K562 (cell line): ENCODE measurements at regions not wholly inside any gene's neighbourhood (a gene's known extent, or its start where the extent isn't known, plus 50 kb on each side); places are given as distances from the start of the nearest gene placed in this dataset.
A peak's percentile ranks its signal among the peaks of the same experiment; 100 is the strongest.

Experiments
- ATAC-seq: fragments of 200-7000 bp; cut with Tn5 transposase; 3 replicates; pipeline ENCODE4 v1.9.1; 2020; ENCODE audit warnings: moderate library complexity
- BruUV-seq: library from RNA; stranded (reverse); fragments of 400-500 nt; replicated peaks from 2 replicates; lab custom pipeline; 2021; lab: Mats Ljungman, UMichigan
- CTCF ChIA-PET: fragments of 300-600 bp; formaldehyde crosslinking; extraction: SDS; loops from one replicate; lab custom pipeline; 2021; ENCODE audit warnings: low intra/inter-chr PET ratio; lab: Yijun Ruan, JAX
- POLR2A ChIA-PET: fragments of 300-600, 350-650 bp; sonication (Branson Sonifier 250); formaldehyde crosslinking; extraction: SDS; loops from one replicate; lab custom pipeline; 2021; ENCODE audit warnings: antibody characterized with exemption, inconsistent platforms; lab: Yijun Ruan, JAX
- DNase-seq, 4 experiments: peaks; one replicate each; pipeline versions ENCODE4 v3.0.0 to v3.0.0-alpha.2; 2011 to 2018; ENCODE audit warnings: low spot score in 3 of 4, mixed read lengths in 3 of 4; ENCODE audit errors: extremely low read depth in 1 of 4
- FAIRE-seq: peaks from 2 replicates; lab custom pipeline; 2011; peaks lifted over from hg19 to GRCh38; lab: Jason Lieb, UNC
- H2AFZ ChIP-seq: 2 replicates; pipeline ENCODE4 v1.6.0; 2011; ENCODE audit warnings: low read depth, low read length, control low read depth, inconsistent platforms
- H3K27ac ChIP-seq: fragments of 200-600 bp; 3 replicates; pipeline ENCODE4 v1.8.0; 2011; ENCODE audit warnings: low read depth, mild to moderate bottlenecking, control low read depth, inconsistent platforms, low read length, moderate library complexity, mixed read lengths; ENCODE audit errors: extremely low read depth
- H3K27me3 ChIP-seq, 2 experiments: fragments of 300-600 bp in 1 of 2; 2 replicates in 1 of 2; 3 replicates in 1 of 2; pipeline versions ENCODE4 v1.6.0 to v1.8.0; 2011; ENCODE audit warnings: inconsistent platforms in 2 of 2, low read length in 2 of 2, mild to moderate bottlenecking in 1 of 2, mixed read lengths in 1 of 2, moderate library complexity in 1 of 2; ENCODE audit not compliant: control insufficient read depth in 2 of 2, insufficient read depth in 2 of 2
- H3K36me3 ChIP-seq: fragments of 300-600 bp; 3 replicates; pipeline ENCODE4 v1.8.0; 2011; ENCODE audit warnings: mild to moderate bottlenecking, low read length, inconsistent platforms; ENCODE audit not compliant: control insufficient read depth, insufficient read depth
- H3K4me1 ChIP-seq, 2 experiments: fragments of 200-600 bp in 1 of 2; replicated peaks in 1 of 2; 2 replicates in 1 of 2; 3 replicates in 1 of 2; pipeline versions ENCODE4 v1.5.1 to v1.8.0; 2011; ENCODE audit warnings: inconsistent platforms in 2 of 2, low read length in 2 of 2, mild to moderate bottlenecking in 1 of 2, mixed read lengths in 1 of 2, moderate library complexity in 1 of 2; ENCODE audit not compliant: control insufficient read depth in 2 of 2, insufficient read depth in 2 of 2
- H3K4me2 ChIP-seq: 2 replicates; pipeline ENCODE4 v1.6.1; 2011; ENCODE audit warnings: low read length, control low read depth, inconsistent platforms, mixed read lengths; ENCODE audit not compliant: insufficient read depth
- H3K4me3 ChIP-seq: fragments of 200-600 bp; sonication (generic), shearing (Covaris generic); 2 replicates; pipeline ENCODE4 v1.5.1; 2016; ENCODE audit warnings: control low read depth, inconsistent platforms
- H3K79me2 ChIP-seq: fragments of 200-600 bp; 3 replicates; pipeline ENCODE4 v1.8.0; 2011; ENCODE audit warnings: low read length, inconsistent platforms; ENCODE audit not compliant: control insufficient read depth, insufficient read depth
- H3K9ac ChIP-seq, 2 experiments: 2 replicates each; pipeline versions ENCODE4 v1.6.0 to v1.6.1; 2011; ENCODE audit warnings: low read depth in 2 of 2, low read length in 2 of 2, control low read depth in 1 of 2, inconsistent platforms in 1 of 2, mild to moderate bottlenecking in 1 of 2, mixed read lengths in 1 of 2; ENCODE audit not compliant: insufficient read depth in 1 of 2
- H3K9me1 ChIP-seq: one replicate; pipeline ENCODE4 v1.6.0; 2011; ENCODE audit warnings: inconsistent platforms, mild to moderate bottlenecking, low read length, moderate library complexity; ENCODE audit not compliant: control insufficient read depth, insufficient read depth
- H3K9me3 ChIP-seq: replicated peaks from 2 replicates; pipeline ENCODE4 v1.5.1; 2011; ENCODE audit warnings: low read depth, low read length, inconsistent platforms; ENCODE audit not compliant: control insufficient read depth, insufficient read depth
- H4K20me1 ChIP-seq: replicated peaks from 2 replicates; pipeline ENCODE4 v1.6.1; 2011; ENCODE audit warnings: low read length, inconsistent platforms, mixed read lengths; ENCODE audit not compliant: control insufficient read depth, insufficient read depth
- ATF3 ChIP-seq, 2 experiments: fragments of 450-650 bp in 1 of 2; sonication (generic) in 1 of 2; formaldehyde crosslinking in 1 of 2; IDR thresholded peaks in 1 of 2; conservative IDR thresholded peaks in 1 of 2; 2 replicates each; pipeline versions ENCODE4 v1.6.1 to v1.8.1; 2016 to 2023; ENCODE audit warnings: mild to moderate bottlenecking in 2 of 2, moderate library complexity in 2 of 2, inconsistent platforms in 1 of 2, missing genetic modification reagents in 1 of 2
- BRD4 ChIP-seq: fragments of 200-600 bp; sonication (generic); IDR thresholded peaks from 2 replicates; pipeline ENCODE4 v1.6.1; 2017; ENCODE audit warnings: inconsistent platforms
- CEBPB ChIP-seq: fragments of 450-650 bp; IDR thresholded peaks from 2 replicates; pipeline ENCODE4 v1.6.1; 2016; ENCODE audit warnings: missing genetic modification characterization, missing compliant biosample characterization
- CEBPG ChIP-seq, 3 experiments: fragments of 200-800 bp in 1 of 3; sonication (Bioruptor generic) in 1 of 3; sonication (generic) in 1 of 3; formaldehyde crosslinking in 1 of 3; IDR thresholded peaks in 2 of 3; conservative IDR thresholded peaks in 1 of 3; 2 replicates each; pipeline versions ENCODE4 v1.6.1 to v1.8.0; 2016 to 2022; ENCODE audit warnings: missing compliant biosample characterization in 2 of 3, missing genetic modification characterization in 2 of 3, mild to moderate bottlenecking in 1 of 3, missing genetic modification reagents in 1 of 3
- COPS2 ChIP-seq: fragments of 450-650 bp; conservative IDR thresholded peaks from 2 replicates; pipeline ENCODE4 v1.6.1; 2016; ENCODE audit warnings: mild to moderate bottlenecking, moderate library complexity
- ESRRB ChIP-seq: fragments of 250-450 bp; sonication (Bioruptor Pico); IDR thresholded peaks from 2 replicates; pipeline ENCODE4 v1.5.0; 2020; ENCODE audit warnings: mild to moderate bottlenecking, moderate library complexity, borderline replicate concordance
- GATAD2A ChIP-seq: fragments of 450-650 bp; IDR thresholded peaks from 2 replicates; pipeline ENCODE4 v1.6.1; 2017
- MCM2 ChIP-seq: fragments of 450-650 bp; IDR thresholded peaks from 2 replicates; pipeline ENCODE4 v1.6.1; 2017; ENCODE audit warnings: low read depth, mild to moderate bottlenecking
- MTA2 ChIP-seq: fragments of 450-650 bp; IDR thresholded peaks from 2 replicates; pipeline ENCODE4 v1.6.1; 2016; ENCODE audit warnings: low read depth
- PRPF4 ChIP-seq: fragments of 200-400 bp; formaldehyde crosslinking; IDR thresholded peaks from one replicate; pipeline ENCODE4 v1.6.1; 2017; ENCODE audit warnings: low read length, low read depth, mild to moderate bottlenecking; ENCODE audit not compliant: insufficient read depth, poor library complexity, severe bottlenecking
- ZNF584 ChIP-seq: fragments of 200-800 bp; sonication (Bioruptor generic); IDR thresholded peaks from 2 replicates; pipeline ENCODE4 v1.6.1; 2016; ENCODE audit warnings: low read depth, mild to moderate bottlenecking, missing genetic modification characterization, missing compliant biosample characterization
- WGBS: fragments of 100-300 bp; shearing (Covaris generic); methylation state at CpG from one replicate; pipeline ENCODE4 v1.1.6; 2016; ENCODE audit warnings: low coverage, mixed read lengths; ENCODE audit not compliant: insufficient coverage; ENCODE audit errors: missing lambda C conversion rate; 5-methylcytosine and 5-hydroxymethylcytosine counted together
- in situ Hi-C: fragments of 300-500 bp; cut with MboI; formaldehyde crosslinking; loops from 4 replicates; pipeline ENCODE4 v1.15.0; 2018; ENCODE audit warnings: inconsistent platforms, mixed read lengths
- intact Hi-C: fragments of 100-400 bp; cut with micrococcal nuclease; formaldehyde crosslinking; loops from 2 replicates; pipeline ENCODE4 v1.14.2; 2022
- TF ChIP-seq, protein P1 (sequence below): fragments of 250-450 bp; sonication (Bioruptor Pico); IDR thresholded peaks from 2 replicates; pipeline ENCODE4 v1.4.0; 2020

- TF ChIP-seq, protein P1, sequence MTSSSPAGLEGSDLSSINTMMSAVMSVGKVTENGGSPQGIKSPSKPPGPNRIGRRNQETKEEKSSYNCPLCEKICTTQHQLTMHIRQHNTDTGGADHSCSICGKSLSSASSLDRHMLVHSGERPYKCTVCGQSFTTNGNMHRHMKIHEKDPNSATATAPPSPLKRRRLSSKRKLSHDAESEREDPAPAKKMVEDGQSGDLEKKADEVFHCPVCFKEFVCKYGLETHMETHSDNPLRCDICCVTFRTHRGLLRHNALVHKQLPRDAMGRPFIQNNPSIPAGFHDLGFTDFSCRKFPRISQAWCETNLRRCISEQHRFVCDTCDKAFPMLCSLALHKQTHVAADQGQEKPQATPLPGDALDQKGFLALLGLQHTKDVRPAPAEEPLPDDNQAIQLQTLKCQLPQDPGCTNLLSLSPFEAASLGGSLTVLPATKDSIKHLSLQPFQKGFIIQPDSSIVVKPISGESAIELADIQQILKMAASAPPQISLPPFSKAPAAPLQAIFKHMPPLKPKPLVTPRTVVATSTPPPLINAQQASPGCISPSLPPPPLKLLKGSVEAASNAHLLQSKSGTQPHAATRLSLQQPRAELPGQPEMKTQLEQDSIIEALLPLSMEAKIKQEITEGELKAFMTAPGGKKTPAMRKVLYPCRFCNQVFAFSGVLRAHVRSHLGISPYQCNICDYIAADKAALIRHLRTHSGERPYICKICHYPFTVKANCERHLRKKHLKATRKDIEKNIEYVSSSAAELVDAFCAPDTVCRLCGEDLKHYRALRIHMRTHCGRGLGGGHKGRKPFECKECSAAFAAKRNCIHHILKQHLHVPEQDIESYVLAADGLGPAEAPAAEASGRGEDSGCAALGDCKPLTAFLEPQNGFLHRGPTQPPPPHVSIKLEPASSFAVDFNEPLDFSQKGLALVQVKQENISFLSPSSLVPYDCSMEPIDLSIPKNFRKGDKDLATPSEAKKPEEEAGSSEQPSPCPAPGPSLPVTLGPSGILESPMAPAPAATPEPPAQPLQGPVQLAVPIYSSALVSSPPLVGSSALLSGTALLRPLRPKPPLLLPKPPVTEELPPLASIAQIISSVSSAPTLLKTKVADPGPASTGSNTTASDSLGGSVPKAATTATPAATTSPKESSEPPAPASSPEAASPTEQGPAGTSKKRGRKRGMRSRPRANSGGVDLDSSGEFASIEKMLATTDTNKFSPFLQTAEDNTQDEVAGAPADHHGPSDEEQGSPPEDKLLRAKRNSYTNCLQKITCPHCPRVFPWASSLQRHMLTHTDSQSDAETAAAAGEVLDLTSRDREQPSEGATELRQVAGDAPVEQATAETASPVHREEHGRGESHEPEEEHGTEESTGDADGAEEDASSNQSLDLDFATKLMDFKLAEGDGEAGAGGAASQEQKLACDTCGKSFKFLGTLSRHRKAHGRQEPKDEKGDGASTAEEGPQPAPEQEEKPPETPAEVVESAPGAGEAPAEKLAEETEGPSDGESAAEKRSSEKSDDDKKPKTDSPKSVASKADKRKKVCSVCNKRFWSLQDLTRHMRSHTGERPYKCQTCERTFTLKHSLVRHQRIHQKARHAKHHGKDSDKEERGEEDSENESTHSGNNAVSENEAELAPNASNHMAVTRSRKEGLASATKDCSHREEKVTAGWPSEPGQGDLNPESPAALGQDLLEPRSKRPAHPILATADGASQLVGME (CRISPR knock-in tag), result no peak
- TF ChIP-seq MCM2 (no peak), PRPF4 (no peak), ESRRB (CRISPR knock-in tag) (no peak), GATAD2A (no peak), COPS2 (no peak)
Observed at GRCh38 chr2:200230716-200231115, 75.8 kb upstream of the SPATS2L start (continued).

- H3K9ac ChIP-seq, result no peak overlapping the region
- no peak for FAIRE-seq
- no peaks in the 10 kb centered on the region for H3K36me3 ChIP-seq
- CTCF ChIA-PET, result no interaction called here
- WGBS, result 20% methylated on average over 1 of the region's 1 CpG
- no peaks in the 10 kb centered on the region for H4K20me1 ChIP-seq
- H3K4me1 ChIP-seq, result no peaks in the 10 kb centered on the region
- no TSS peak for BruUV-seq
- intact Hi-C loops, result no loop called here
- TF ChIP-seq MTA2 (no peak), CEBPB (tag) (peak; percentile 57), CEBPG (CRISPR knock-in tag; IDR thresholded peaks at IDR 0.05) (no peak), CEBPG (tag; conservative IDR thresholded peaks at IDR 0.05 in 1 of 2, IDR thresholded peaks at IDR 0.05 in 1 of 2) (peak; percentile 49 to 74), ZNF584 (CRISPR knock-in tag) (no peak), BRD4 (no peak), ATF3 (IDR thresholded peaks at IDR 0.05) (peak; percentile 79), ATF3 (CRISPR knock-in tag; conservative IDR thresholded peaks at IDR 0.05) (no peak)
- TF ChIP-seq, all 486 proteins: peak for 3
- H3K4me3 ChIP-seq, result no peak overlapping the region
- H3K79me2 ChIP-seq, result no peaks in the 10 kb centered on the region
- POLR2A ChIA-PET, result interaction anchor here (0.6 kb wide), 1 partner anchor 10 kb away, joined by 3 read pairs; no protein-coding TSS in a partner anchor
- DNase-seq, result no peak
- no peaks in the 10 kb centered on the region for H3K9me3 ChIP-seq
- H3K9me1 ChIP-seq, result no peaks in the 10 kb centered on the region
- in situ Hi-C loops, result no loop called here
- no peak overlapping the region for H3K4me2 ChIP-seq
- ATAC-seq, result no peak
- H3K27ac ChIP-seq, result no peak overlapping the region
- no peak overlapping the region for H2AFZ ChIP-seq
- no peaks in the 10 kb centered on the region for H3K27me3 ChIP-seq
Observed at GRCh38 chr2:200235533-200235932, 71.0 kb upstream of the SPATS2L start.
